NOMO-1 (cell line): ENCODE measurements at regions not wholly inside any gene's neighbourhood (a gene's known extent, or its start where the extent isn't known, plus 50 kb on each side); places are given as distances from the start of the nearest gene placed in this dataset.
"Not testable (repeated sequence)": the region's sequence is repeated elsewhere in the genome, so short reads cannot be mapped to it uniquely, and the experiment has no call there.

Source experiments
- DNase-seq, 2 experiments: peaks; one replicate each; lab custom pipeline; 2025; ENCODE audit not compliant: unreplicated experiment in 2 of 2; lab: John Stamatoyannopoulos, UW

DNA sequence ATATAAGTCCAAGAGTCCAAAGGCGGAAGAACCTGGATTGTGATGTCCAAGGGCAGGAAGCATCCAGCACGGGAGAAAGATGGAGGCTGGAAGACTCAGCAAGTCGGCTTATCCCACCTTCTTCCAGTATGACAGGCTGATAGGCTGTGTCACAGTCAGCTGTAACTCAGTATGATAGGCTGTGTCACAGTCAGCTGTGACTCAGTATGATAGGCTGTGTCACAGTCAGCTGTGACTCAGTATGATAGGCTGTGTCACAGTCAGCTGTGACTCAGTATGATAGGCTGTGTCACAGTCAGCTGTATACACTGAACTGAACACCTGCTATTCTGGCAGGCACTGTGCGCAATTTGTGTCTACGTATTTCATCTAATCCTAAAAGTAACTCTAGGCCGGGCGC is 271.9 kb downstream of the LRATD1 start:
- not testable (repeated sequence) for DNase-seq

DNA sequence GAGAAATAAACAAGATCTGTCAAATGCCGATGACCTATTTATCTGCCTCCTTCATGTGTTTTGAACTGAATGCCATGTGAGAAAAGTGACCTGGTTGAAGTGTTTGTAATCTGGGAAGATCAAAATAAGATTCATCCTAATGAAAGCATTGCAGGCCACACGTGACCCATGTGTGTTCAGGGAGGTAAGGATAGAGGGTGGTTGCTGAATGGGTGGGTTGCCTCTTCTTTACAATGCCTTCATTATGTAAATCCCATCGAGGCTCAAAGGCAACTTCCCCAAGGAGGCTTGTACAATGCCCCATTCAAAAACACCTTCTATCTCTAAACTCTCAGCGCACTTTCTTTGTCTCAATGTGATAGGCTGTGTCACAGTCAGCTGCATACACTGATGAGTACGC is 273.1 kb downstream of the LRATD1 start:
- no peak for DNase-seq

DNA sequence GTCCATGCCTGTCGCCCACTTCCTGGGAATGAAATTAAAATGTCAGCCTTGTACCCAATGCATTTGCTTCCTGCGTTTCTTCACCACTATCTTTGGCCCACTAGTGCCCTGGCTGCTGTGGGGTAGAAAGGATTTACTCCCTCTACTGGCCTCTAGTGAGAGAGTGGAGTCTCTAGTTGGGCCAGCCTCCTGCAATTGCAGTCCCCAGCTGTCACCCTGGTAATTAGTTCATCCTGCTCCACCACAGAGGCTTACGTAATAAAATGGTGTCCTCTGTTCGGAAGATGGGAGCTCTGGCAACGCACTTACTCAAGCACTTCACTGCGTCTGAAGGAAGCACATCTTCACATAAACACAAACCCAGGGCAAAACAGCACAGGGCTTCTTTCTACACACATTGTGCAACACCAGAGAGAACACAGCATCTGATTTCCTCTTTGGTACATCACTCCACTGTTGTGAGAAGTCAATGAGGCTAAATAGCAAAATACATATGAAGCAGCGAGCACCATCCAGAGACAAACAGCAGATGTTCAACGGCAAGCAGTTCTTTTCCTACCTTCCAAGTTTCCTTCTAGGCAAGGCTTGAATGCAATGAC is 274.6 kb downstream of the LRATD1 start:
- DNase-seq, result peak; percentile 28

DNA sequence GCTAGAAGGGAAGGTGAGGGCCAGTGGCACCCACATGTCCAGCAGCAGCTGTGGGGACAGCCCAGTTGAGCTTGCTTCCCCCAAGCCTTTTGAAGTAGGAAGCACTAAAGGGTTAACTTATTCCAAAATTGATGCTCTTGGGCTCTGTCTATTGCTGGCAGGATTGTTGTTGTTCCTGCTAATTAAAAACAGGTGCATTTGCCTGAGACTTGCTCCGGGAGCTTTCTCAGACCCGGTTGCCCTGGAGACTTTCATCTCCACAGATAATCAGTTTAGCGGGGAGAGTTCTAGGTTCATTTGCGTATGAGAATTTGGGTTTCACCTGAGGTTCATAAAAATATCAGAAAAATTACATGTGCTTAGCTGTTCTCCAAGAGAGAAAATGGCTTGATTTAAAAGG is 277.3 kb downstream of the LRATD1 start:
- no peak for DNase-seq

DNA sequence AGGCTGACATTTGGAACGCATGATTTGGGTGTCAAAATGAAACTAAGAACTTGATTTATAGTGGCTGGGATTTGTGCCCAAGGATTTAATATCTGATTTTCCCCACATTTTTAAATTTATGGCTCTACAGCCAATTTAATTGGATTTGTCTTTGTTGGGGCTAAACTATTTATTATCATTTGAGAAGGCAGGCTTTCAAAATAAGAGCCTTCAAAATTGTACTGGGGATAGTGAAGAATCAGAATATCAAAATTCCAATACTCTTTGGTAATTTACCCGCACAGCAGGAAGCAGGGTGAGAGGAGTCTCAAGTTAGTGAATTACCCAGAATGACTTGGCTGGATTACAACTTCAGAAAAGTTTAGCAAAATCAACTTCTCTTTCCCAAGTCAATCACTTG is 278.1 kb downstream of the LRATD1 start:
- DNase-seq, result no peak

DNA sequence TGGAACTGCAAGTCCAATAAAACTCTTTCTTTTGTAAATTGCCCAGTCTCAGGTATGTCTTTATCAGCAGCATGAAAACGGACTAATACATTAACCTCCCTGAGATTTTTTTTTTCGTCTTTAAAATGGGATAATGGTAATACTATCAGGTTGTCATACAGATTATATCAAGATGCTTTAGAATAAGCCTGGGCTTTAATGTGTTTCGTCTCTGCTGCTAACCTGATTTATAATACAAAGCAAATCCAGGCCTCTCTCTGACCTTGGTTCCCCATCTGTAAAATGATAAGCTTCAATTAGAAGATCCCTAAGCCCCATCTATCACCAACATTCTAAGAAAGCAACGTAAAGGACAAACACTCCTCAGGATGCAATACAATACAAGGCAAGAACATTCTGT is 283.5 kb downstream of the LRATD1 start:
- no peak for DNase-seq

DNA sequence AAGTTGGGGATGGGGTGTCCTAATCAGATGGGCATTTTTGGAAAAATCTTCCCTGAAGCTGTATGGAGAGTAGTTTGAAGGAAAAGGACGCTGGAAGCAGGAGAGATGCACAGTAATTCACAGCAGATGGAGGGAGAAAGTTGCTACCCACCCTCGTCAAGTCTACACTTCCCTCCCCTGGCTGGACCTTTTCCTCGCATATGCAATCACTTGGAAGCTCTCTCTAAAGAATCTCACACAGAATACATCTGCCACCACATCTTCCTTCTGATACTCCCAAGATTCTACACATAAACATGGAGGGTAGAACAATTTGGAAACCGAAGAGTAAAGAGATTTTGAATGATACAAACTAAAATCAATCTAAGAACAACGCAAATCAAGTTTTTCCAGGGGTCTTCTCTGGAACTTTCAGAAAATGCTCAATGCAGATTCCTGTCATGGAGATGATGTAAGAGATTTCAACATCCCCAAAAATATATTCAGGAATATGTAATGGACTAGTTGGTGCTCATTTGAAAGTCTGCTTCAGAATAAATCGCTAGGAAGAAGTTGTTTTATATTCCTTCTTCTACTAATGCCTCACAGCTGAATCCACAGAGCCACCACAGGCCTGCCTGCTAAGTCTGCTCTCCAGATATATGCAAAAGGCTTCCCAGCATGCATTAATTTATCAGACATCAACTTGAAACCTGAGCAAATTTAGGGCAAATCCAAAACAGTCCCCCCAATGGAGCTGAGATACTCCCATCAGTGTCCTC is 291.5 kb downstream of the LRATD1 start:
- DNase-seq, result no peak

DNA sequence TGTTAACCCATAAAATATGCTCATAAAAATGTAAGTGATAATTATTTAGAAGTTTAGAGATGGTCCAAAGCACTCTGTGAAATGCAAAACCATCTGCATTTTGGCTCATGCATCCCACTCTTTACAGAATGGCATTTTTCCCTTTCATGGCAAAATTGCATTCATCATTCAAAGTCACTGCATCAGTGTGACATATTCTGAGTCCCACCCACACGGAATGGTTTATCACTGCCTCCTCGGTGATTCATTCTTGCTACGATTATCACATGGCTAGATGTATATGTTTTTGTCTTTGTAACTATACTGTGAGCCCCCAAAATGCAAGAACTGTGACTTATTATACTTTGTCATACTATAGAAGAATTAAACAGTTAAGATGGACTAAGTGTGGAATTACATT is 293.0 kb downstream of the LRATD1 start:
- no peak for DNase-seq

DNA sequence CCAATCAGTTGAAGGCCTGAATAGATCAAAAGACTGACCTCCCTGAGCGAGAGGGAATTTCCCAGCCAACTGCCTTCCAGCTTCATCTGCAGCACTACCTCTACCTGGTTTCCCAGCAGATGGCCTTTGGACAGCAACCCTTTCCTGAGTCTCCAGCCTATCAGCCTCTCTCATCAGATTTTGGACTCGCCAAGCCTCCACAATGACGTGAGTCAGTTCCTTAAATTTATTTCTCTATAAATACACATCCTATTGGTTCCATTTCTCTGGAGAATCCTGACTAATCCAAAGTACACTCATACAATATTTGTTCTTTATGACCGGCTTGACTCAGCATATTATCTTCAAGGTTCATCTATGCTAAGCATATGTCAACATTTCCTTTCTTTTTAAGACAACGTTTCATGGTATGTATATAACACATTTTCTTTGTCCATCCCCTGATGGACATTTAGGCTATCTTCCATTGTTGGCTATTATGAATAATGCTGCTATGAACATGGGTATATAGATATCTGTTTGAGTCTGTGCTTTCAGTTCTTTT is 294.6 kb downstream of the LRATD1 start:
- DNase-seq, result no peak

DNA sequence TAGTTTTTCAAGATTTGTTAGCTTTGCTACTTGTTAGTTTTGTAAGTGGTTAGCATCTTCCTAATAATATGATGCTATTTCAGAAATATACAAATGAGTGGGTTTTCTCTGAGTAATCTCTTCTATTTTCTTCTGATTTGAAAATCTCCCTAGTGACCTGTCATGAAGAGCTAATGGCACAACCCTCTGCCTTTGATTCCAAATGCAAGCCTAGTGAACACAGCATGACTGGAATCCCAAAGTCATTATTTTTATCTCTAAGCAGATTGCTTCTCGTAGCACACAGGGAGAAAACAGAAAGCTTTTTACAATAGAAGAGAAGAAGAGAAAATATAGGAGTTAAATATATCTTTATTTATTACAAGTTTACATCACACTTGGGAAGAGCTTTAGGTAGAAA is 295.5 kb downstream of the LRATD1 start:
- DNase-seq, result no peak

DNA sequence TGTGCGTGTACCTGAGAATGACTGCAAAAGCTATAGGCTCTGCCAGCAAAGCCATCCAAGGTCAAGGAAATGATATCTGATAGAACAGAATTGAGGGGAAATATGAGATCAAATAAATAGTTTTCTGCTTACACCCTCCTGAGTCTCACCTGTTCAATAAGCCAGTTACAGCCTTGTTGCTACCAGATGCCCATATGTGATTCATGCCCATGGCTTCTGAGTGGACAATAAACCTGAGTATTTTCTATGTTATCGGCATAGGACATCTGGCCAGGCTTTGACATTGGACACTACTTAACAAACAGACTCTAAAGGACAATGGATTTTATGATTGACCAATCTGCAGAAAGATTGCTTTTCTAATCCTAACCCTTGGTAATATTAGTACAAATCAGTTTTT is 297.9 kb downstream of the LRATD1 start:
- DNase-seq, result no peak

DNA sequence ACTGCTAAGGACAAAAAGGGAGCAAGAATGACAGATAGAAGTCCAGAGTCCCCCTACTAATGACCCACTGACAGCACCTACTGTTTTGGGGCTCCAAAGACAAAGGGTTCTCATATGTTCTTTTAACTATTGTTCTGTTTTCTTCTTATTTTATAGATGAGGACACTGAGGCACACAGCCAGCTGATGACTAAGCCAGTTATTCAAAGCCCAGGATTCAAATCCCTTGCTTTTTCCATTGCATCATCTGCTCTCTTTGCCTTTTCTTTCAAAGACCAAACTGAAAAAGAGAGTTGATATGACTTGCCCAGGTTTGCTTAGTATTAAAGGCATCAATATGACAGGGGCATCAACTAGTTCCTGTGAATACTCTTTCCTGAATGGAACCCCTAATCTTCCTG is 299.8 kb downstream of the LRATD1 start:
- DNase-seq, result no peak

DNA sequence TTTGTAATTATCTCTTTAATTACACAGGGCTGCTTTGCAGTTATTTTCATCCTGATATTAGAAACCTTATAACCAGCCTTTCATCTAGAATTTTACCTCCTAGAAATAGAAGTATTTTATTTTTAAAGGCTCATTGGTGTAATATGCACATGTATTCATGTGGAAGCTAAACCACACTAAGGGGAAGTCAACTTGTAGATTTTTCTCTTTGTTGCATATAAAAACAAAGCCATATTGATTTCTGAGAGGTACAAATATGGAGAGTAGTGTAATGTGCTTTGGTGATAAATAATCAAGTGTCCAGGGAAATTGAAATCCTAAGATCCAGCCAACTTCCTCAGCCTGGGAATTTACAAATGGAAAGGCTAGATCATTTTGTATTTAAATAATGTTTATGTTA is 301.2 kb downstream of the LRATD1 start:
- no peak for DNase-seq

DNA sequence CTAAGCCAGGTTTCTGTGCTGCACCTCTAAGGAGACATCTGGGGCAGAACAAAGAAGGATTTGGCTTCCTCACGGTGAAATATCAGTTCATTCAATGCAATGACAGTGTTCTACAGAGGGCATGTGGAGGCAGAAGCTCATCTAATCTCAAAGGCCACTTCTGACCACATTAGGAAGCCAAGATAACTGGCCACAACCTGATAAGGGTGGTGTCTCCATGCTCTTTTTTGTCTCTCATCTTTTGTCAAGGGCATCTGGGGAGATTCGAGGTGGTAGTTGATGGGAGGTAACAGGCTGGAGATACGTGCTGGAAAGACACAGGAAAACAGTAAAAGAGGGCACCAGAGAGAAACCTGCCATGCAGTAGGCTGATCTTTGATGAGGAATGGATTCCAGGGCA is 303.9 kb downstream of the LRATD1 start:
- DNase-seq, result no peak

DNA sequence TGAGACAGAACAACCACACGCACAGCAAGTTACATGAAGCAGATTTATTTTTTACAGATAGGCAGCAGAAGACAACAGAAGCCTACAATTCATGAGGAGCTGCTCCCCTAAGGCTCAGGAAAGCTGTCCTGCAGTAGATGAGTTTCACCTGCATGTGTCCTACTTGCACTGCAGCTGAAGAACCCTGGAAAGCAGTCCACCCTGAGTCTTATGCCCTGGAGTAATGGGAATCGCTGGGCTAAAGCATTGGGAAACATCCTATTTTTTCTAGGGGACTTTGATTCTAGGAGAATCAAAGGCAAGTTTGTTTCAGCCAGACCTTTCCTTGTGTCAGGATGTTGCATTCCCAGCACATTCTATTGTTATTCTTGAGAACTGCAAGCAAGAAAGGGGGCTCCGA is 304.8 kb downstream of the LRATD1 start:
- DNase-seq, result no peak

DNA sequence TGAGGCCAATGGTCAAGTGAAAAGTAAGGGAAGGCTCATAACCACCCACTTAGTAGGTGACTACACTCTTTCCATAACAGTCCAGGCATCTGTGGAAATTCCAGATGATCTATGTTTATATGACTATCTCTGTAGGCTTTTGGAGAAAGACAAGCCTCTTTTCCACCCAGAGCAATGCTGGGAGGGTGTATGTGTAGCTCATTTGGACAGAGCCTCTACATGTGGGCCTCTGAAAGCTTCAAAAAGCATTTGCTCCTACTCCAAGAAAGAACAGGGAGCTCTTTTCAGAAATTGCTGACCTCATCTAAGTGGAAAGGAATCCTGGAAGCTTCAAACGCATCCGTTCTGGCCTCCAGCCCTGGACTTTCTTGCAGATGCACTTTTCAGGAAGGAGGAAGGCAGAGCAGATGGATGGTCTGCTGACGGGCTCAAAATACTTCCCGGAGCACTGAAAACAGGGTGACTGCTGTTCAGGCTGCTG is 308.7 kb downstream of the LRATD1 start:
- DNase-seq, result no peak

DNA sequence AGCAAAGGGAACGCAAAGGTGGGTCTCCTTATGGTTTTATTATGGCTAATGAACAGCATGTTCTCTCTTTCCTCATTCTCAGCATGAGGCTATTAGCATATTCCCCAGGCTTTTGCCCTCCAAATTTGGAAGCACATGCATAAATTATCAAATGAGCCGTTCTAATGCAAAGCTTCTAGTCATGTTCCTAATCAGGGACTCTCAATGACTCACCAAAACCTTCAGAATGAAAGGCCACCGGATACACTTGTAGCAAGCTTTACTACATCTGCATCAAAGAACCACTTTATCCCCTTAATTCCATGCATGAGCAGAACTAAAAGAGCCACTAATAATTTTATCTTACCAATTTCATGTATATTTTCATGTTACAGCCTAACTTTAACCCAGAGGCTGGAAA is 310.5 kb downstream of the LRATD1 start:
- DNase-seq, result no peak

DNA sequence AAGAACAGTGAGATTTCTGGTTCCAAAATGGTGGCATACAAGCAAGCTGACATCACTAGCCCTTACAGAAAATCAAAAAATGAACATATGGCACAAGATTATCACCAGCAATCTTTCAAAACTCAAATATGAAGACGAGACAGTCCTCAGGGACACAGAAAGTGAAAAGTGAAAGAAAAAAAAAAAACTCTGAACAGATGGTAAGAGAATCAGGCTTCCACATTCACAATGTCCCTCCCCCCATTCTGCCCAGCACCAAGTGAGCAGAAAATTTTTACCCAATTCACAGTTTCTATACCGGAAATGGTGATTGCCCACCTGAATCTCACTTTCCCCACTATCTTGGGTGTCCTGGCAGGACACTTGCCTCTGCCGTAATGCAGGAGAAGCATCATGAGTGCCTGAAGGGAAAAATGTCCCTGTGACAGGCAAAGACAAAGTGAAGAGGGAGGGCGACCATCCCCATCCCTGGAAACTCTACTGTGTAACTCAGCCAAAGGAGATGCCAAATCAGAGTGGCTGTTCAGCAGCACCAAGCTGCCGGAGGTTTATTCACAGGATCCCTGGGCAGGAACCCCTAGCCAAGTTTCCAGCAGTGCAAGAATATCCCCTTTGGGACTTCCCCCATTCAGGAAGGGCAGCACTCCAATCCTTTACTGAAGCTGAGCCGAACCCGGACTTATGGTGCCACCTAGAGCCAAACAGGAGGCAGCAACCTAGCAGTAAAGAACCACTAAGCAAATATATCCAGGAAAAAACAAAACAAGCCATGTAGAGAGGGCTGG is 312.2 kb downstream of the LRATD1 start:
- DNase-seq, result no peak

DNA sequence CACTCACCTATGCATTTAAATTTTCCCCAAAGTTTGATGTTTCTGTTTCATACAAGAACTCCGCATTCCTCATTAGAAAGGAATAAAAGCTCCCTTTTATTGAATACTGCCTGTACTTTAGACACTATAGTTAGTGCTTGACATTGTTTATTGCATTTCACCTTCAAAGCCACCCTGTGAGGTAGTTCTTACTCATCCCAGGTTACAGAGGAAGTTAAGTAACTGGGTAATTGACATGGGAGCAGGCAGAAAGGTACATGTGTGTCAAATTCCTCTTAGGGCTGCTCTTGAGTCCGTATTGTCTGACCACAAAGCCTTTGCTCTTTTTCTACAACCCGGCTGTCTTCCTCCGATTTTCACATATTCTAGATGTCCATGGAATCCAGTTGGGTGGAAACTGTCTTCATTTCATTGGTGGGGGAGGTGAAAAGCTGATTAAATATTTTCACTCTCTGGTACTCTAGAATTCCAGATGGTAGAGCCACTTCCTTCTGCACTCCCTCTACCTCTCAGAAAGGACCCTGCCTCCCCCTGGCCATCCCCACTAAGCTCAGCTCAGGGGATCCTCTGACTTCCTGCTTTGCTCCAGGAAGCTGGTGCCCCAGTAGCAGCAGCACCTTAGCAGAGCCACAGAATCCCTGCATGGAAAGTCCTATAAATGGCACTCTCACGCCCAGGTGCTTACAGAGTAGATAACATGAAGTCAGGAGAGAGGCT is 319.2 kb downstream of the LRATD1 start:
- DNase-seq, result no peak

DNA sequence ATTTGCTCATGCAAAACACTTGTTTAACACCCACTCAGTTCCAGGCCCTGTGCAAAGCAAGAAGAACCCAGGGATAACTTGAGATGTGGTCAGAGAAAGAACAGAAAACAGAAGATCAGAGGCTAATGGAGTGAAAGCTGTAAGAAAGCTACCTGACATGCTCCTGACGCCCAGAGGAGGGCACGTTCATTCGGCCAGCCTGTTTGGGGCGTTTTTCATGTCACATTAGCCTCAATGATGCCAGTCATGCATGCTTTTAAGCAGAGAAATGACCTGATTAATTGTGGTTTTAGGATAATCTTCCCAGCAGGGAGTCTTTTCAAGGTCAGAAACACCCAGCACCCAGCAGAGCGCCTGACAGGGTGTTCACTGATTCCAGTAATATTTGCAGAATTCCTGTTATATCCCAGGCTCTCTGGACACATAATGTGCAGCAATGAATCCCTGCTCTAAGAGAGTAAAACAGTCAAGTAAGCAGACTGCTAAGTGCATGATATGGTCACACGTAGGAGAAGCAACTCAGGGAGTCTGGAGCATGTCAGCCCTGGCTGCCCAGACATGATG is 320.0 kb downstream of the LRATD1 start:
- DNase-seq, result no peak
